Keratinocyte (primary cell): ENCODE measurements at regions not wholly inside any gene's neighbourhood (a gene's known extent, or its start where the extent isn't known, plus 50 kb on each side); places are given as distances from the start of the nearest gene placed in this dataset.

Experiments
- DNase-seq: peaks from one replicate; pipeline ENCODE4 v3.0.0-alpha.2; 2011; ENCODE audit warnings: low read depth, missing footprints, low spot score
- FAIRE-seq: peaks from 2 replicates; lab custom pipeline; 2011; peaks lifted over from hg19 to GRCh38; lab: Jason Lieb, UNC
- H2AFZ ChIP-seq: 2 replicates; pipeline ENCODE4 v1.6.0; 2012; ENCODE audit warnings: low read length, control low read depth, inconsistent platforms; ENCODE audit not compliant: control insufficient read depth
- H3K27ac ChIP-seq: 2 replicates; pipeline ENCODE4 v1.5.1; 2011; ENCODE audit warnings: low read length; ENCODE audit not compliant: control insufficient read depth, insufficient read depth
- H3K27me3 ChIP-seq: 3 replicates; pipeline ENCODE4 v1.6.0; 2011; ENCODE audit warnings: low read length; ENCODE audit not compliant: control insufficient read depth, insufficient read depth; ENCODE audit errors: extremely low read depth
- H3K36me3 ChIP-seq, 2 experiments: 2 replicates in 1 of 2; 3 replicates in 1 of 2; pipeline ENCODE4 v1.5.1; 2011; ENCODE audit warnings: low read length in 2 of 2, mild to moderate bottlenecking in 1 of 2; ENCODE audit not compliant: control insufficient read depth in 2 of 2, insufficient read depth in 2 of 2; ENCODE audit errors: extremely low read depth in 1 of 2
- H3K4me1 ChIP-seq: 3 replicates; pipeline ENCODE4 v1.5.1; 2011; ENCODE audit warnings: low read length; ENCODE audit not compliant: control insufficient read depth, insufficient read depth; ENCODE audit errors: extremely low read depth
- H3K4me2 ChIP-seq: 3 replicates; pipeline ENCODE4 v1.6.0; 2011; ENCODE audit warnings: low read depth, low read length; ENCODE audit not compliant: control insufficient read depth, insufficient read depth; ENCODE audit errors: extremely low read depth
- H3K4me3 ChIP-seq, 3 experiments: fragments of 200-600 bp in 1 of 3; sonication (generic) in 1 of 3; 2 replicates in 2 of 3; 3 replicates in 1 of 3; pipeline ENCODE4 v1.5.1; 2011 to 2016; ENCODE audit warnings: low read length in 3 of 3, mild to moderate bottlenecking in 3 of 3, control low read depth in 2 of 3, inconsistent platforms in 1 of 3, low read depth in 1 of 3, mixed read lengths in 1 of 3, mixed run types in 1 of 3, moderate library complexity in 1 of 3; ENCODE audit not compliant: control insufficient read depth in 2 of 3, insufficient read depth in 2 of 3; ENCODE audit errors: extremely low read depth in 1 of 3
- H3K79me2 ChIP-seq: 2 replicates; pipeline ENCODE4 v1.6.0; 2012; ENCODE audit warnings: low read length; ENCODE audit not compliant: control insufficient read depth, insufficient read depth
- H3K9ac ChIP-seq: 3 replicates; pipeline ENCODE4 v1.6.0; 2011; ENCODE audit warnings: low read length; ENCODE audit not compliant: control insufficient read depth, insufficient read depth; ENCODE audit errors: extremely low read depth
- H3K9me1 ChIP-seq: 3 replicates; pipeline ENCODE4 v1.6.0; 2011; ENCODE audit warnings: low read length; ENCODE audit not compliant: control insufficient read depth, insufficient read depth; ENCODE audit errors: extremely low read depth
- H3K9me3 ChIP-seq: 2 replicates; pipeline ENCODE4 v1.5.1; 2012; ENCODE audit warnings: low read depth, low read length; ENCODE audit not compliant: control insufficient read depth
- H4K20me1 ChIP-seq: 3 replicates; pipeline ENCODE4 v1.6.0; 2011; ENCODE audit warnings: low read length; ENCODE audit not compliant: control insufficient read depth, insufficient read depth; ENCODE audit errors: extremely low read depth
- CTCF ChIP-seq, 3 experiments: IDR thresholded peaks in 1 of 3; conservative IDR thresholded peaks in 1 of 3; optimal IDR thresholded peaks in 1 of 3; 2 replicates in 2 of 3; 3 replicates in 1 of 3; pipeline versions ENCODE3 to v1.5.1; 2011; ENCODE audit warnings: low read length in 3 of 3, mild to moderate bottlenecking in 3 of 3, moderate library complexity in 2 of 3, control low read depth in 1 of 3, inconsistent platforms in 1 of 3; ENCODE audit not compliant: insufficient read depth in 2 of 3; ENCODE audit errors: extremely low read depth in 1 of 3
- EZH2 ChIP-seq: IDR thresholded peaks from one replicate; pipeline ENCODE4 v1.6.1; 2012; ENCODE audit warnings: inconsistent platforms, mild to moderate bottlenecking, low read length, moderate library complexity
- dilution Hi-C: fragments of 300-500 bp; cut with MboI; formaldehyde crosslinking; loops from one replicate; pipeline ENCODE4 v1.7.0; 2020; ENCODE audit warnings: low sequenced_read_pairs; ENCODE audit not compliant: extremely low pct_ligation_motif_present

DNA sequence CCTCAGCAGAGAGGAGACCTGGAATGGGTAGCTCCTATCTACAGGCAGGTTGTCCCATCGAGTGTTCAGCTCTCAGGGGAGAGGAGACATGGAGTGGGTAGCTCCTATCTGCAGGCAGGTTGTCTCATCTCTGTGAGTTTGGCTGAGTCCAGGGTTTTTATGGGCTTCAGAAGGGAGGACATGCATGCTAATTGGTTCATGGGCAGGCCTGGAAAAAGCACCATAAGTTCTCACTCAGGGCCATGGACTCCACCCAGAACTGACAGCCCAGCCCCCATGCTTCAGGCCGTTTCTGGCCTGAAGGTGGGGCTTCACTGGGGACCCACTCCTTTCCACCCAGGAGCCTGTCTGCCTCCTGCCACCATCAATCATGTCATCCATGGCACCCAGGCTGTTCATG lies 84.0 kb downstream of the CYB561 start:
- no peaks in the 10 kb centered on the region for H3K27me3 ChIP-seq
- no peak overlapping the region for H3K9ac ChIP-seq
- no peak overlapping the region for H3K4me2 ChIP-seq
- no peak overlapping the region for H3K4me3 ChIP-seq
- TF ChIP-seq EZH2 (no peak), CTCF (optimal IDR thresholded peaks at IDR 0.05 in 1 of 3, IDR thresholded peaks at IDR 0.05 in 1 of 3, conservative IDR thresholded peaks at IDR 0.05 in 1 of 3; ENCODE audit: extremely low read depth in 1 of 3, insufficient read depth in 2 of 3, low read length in 3 of 3) (no peak)
- peaks cover 2 to 12% of the 10 kb centered on the region in 2 experiments for H3K36me3 ChIP-seq
- no peak for FAIRE-seq
- H3K4me1 ChIP-seq: no peaks in the 10 kb centered on the region
- H3K79me2 ChIP-seq: no peaks in the 10 kb centered on the region
- peaks cover 1% of the 10 kb centered on the region for H3K9me3 ChIP-seq
- no peaks in the 10 kb centered on the region for H4K20me1 ChIP-seq
- H2AFZ ChIP-seq: no peak overlapping the region
- no peaks in the 10 kb centered on the region for H3K9me1 ChIP-seq
- no peak overlapping the region for H3K27ac ChIP-seq
- dilution Hi-C loops: no loop called here
- DNase-seq: no peak

DNA sequence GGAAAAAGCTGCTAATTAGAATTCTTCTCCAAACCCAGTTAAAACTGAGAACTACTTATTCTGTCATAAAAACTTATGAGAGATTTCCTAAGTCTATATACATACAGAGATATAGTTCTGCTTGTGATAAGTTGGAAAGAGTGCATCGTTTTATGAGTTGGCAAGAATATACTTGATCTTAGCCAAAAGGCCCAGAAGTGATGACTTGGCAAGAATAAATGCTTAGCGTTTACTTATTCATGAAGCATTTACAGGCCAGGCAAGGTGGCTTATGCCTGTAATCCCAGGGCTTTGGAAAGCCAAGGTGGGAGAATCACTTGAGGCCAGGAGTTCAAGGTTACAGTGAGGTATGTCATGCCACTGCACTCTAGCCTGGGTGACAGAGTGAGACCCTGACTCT lies 81.7 kb downstream of the CYB561 start:
- no peaks in the 10 kb centered on the region for H4K20me1 ChIP-seq
- no peaks in the 10 kb centered on the region for H3K9me1 ChIP-seq
- no peak overlapping the region for H3K4me3 ChIP-seq
- dilution Hi-C loops: no loop called here
- H3K79me2 ChIP-seq: no peaks in the 10 kb centered on the region
- no peak for TF ChIP-seq EZH2
- no peak for FAIRE-seq
- peaks cover 0 to 8% of the 10 kb centered on the region in 2 experiments for H3K36me3 ChIP-seq
- no peak overlapping the region for H3K4me2 ChIP-seq
- H3K27ac ChIP-seq: no peak overlapping the region
- no peak for DNase-seq
- H3K9ac ChIP-seq: no peak overlapping the region
- no peak overlapping the region for H2AFZ ChIP-seq
- no peaks in the 10 kb centered on the region for H3K27me3 ChIP-seq
- peaks cover 1% of the 10 kb centered on the region for H3K9me3 ChIP-seq
- no peaks in the 10 kb centered on the region for H3K4me1 ChIP-seq

DNA sequence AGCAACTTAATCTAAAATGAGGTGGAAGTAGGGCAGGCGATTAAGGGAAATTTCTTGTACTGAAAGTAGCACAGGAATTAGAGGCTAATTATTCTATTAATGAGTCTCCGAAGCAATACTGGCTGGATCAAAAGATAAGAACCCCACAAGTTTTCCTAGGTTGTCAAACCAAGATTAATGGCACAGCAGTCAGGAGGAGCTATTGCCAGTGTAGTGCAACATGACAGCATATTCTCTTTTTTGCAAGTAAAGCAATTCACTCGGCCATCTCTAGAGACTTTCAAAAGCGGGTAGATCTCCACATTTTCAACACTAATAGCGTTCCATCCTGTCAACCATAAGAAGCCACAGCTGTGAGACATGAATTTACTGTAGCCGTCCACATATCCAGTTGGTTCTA lies 81.2 kb downstream of the CYB561 start:
- H3K9me3 ChIP-seq: peaks cover 1% of the 10 kb centered on the region
- no peaks in the 10 kb centered on the region for H3K27me3 ChIP-seq
- dilution Hi-C loops: no loop called here
- FAIRE-seq (no peak), DNase-seq (no peak)
- H3K4me3 ChIP-seq: no peak overlapping the region
- peaks cover 0 to 8% of the 10 kb centered on the region in 2 experiments for H3K36me3 ChIP-seq
- H3K4me2 ChIP-seq: no peak overlapping the region
- H3K27ac ChIP-seq: no peak overlapping the region
- H3K4me1 ChIP-seq: no peaks in the 10 kb centered on the region
- no peaks in the 10 kb centered on the region for H3K79me2 ChIP-seq
- H3K9ac ChIP-seq: no peak overlapping the region
- no peak overlapping the region for H2AFZ ChIP-seq
- H3K9me1 ChIP-seq: no peaks in the 10 kb centered on the region
- no peaks in the 10 kb centered on the region for H4K20me1 ChIP-seq
- no peak for TF ChIP-seq EZH2
- no peak for TF ChIP-seq CTCF (optimal IDR thresholded peaks at IDR 0.05 in 1 of 3, IDR thresholded peaks at IDR 0.05 in 1 of 3, conservative IDR thresholded peaks at IDR 0.05 in 1 of 3; ENCODE audit: extremely low read depth in 1 of 3, insufficient read depth in 2 of 3, low read length in 3 of 3)
